SK-N-SH treated with all-trans-retinoic acid at 6 μM for 48 hours (cell line): ENCODE measurements at regions not wholly inside any gene's neighbourhood (a gene's known extent, or its start where the extent isn't known, plus 50 kb on each side); places are given as distances from the start of the nearest gene placed in this dataset.
"Not testable (repeated sequence)": the region's sequence is repeated elsewhere in the genome, so short reads cannot be mapped to it uniquely, and the experiment has no call there.

ENCODE experiments used
- BACH2 ChIP-seq: fragments of 250-450 bp; sonication (Bioruptor Pico); IDR thresholded peaks from 2 replicates; pipeline ENCODE4 v1.9.0; 2021; ENCODE audit warnings: mild to moderate bottlenecking, borderline replicate concordance
- ISL1 ChIP-seq: fragments of 250-450 bp; sonication (Bioruptor Pico); IDR thresholded peaks from 2 replicates; pipeline ENCODE4 v2.1.2; 2022; ENCODE audit warnings: mild to moderate bottlenecking, moderate library complexity

- not testable (repeated sequence) for TF ChIP-seq ISL1 (CRISPR knock-in tag); BACH2
Observed at GRCh38 chr20:30824666-30825065, 432.8 kb upstream of the DEFB115 start.
